Activated CD8-positive, alpha-beta T cell treated with anti-CD3 and anti-CD28 coated beads, Interleukin-2, amount 10 ng/mL, durations not matched to agents 7 days and 5 days (primary cell): ENCODE measurements at regions not wholly inside any gene's neighbourhood (a gene's known extent, or its start where the extent isn't known, plus 50 kb on each side); places are given as distances from the start of the nearest gene placed in this dataset.

ENCODE experiments used
- ATAC-seq: fragments of 150-1000 bp; cut with Tn5 transposase; one replicate; pipeline ENCODE4 v1.10.0; 2021; ENCODE audit warnings: moderate library complexity
- CTCF ChIA-PET: fragments of 350-600 bp; sonication (Branson Sonifier 250); formaldehyde crosslinking; loops from one replicate; lab custom pipeline; 2021; ENCODE audit warnings: antibody characterized with exemption; lab: Charles Lee
- POLR2A ChIA-PET: fragments of 350-600 bp; sonication (Branson Sonifier 250); formaldehyde crosslinking; loops from one replicate; lab custom pipeline; 2021; ENCODE audit warnings: antibody characterized with exemption; lab: Charles Lee
- DNase-seq: peaks from one replicate; pipeline ENCODE4 v3.0.0-alpha.2; 2020
- H3K27ac Mint-ChIP-seq: one replicate; pipeline ENCODE4 v1.8.0; 2021; ENCODE audit warnings: mild to moderate bottlenecking, mixed read lengths
- H3K27me3 Mint-ChIP-seq: one replicate; pipeline ENCODE4 v1.8.0; 2021; ENCODE audit warnings: low read depth, mixed read lengths
- H3K36me3 Mint-ChIP-seq: one replicate; pipeline ENCODE4 v1.8.0; 2021; ENCODE audit warnings: low read depth, mixed read lengths
- H3K4me1 Mint-ChIP-seq: one replicate; pipeline ENCODE4 v1.8.0; 2021; ENCODE audit warnings: low read depth, mixed read lengths
- H3K4me3 Mint-ChIP-seq: one replicate; pipeline ENCODE4 v1.8.0; 2021; ENCODE audit warnings: mild to moderate bottlenecking, mixed read lengths
- H3K9me3 Mint-ChIP-seq: one replicate; pipeline ENCODE4 v1.8.0; 2022; ENCODE audit warnings: mixed read lengths; ENCODE audit not compliant: insufficient read depth

GRCh38 chr7:36029853-36030515 lies 123.1 kb upstream of the EEPD1 start:
- ATAC-seq (no peak), DNase-seq (no peak)
- Mint-ChIP-seq H3K4me3 (no peak overlapping the region), H3K27me3 (peaks cover 31% of the 10 kb centered on the region), H3K36me3 (no peaks in the 10 kb centered on the region), H3K27ac (no peak overlapping the region), H3K4me1 (no peaks in the 10 kb centered on the region), H3K9me3 (no peaks in the 10 kb centered on the region)
- CTCF ChIA-PET: no interaction called here
- POLR2A ChIA-PET: no interaction called here

DNA sequence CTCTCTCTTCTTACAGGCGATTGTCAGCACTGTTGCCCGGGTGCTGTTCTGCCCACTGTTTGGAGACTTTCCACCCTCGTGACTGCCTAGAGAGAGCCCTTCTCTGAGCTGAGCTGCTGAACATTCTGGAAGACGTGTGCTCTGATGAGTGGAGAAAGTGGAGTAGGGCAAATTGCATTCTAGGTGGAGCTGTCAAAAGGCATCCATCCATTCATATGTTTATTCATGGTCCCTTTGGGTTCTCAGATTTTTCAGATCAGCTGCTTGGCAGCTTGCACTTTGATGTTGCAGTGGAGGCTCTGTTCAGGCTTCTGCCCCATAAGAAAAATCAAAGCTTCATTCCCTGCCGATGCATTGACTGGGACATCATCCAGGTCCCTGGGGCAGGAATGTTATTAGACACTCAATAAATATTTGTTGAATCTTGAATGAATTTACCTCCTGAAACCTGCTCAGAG lies 120.7 kb upstream of the EEPD1 start:
- H3K36me3 Mint-ChIP-seq: no peaks in the 10 kb centered on the region
- ChIA-PET CTCF (no interaction called here), POLR2A (no interaction called here)
- no peak for DNase-seq
- H3K9me3 Mint-ChIP-seq: no peaks in the 10 kb centered on the region
- peaks cover 24% of the 10 kb centered on the region for H3K27me3 Mint-ChIP-seq
- no peak overlapping the region for H3K4me3 Mint-ChIP-seq
- no peak overlapping the region for H3K27ac Mint-ChIP-seq
- ATAC-seq: no peak
- no peaks in the 10 kb centered on the region for H3K4me1 Mint-ChIP-seq

- Mint-ChIP-seq H3K27me3 (peaks cover 23% of the 10 kb centered on the region), H3K4me3 (no peak overlapping the region), H3K27ac (no peak overlapping the region), H3K9me3 (no peaks in the 10 kb centered on the region), H3K36me3 (no peaks in the 10 kb centered on the region), H3K4me1 (no peaks in the 10 kb centered on the region)
- ChIA-PET POLR2A (no interaction called here), CTCF (no interaction called here)
- ATAC-seq (no peak), DNase-seq (no peak)
These were observed 119.0 kb upstream of the EEPD1 start for GRCh38 chr7:36034020-36034419.

GRCh38 chr7:36035186-36035585 lies 117.9 kb upstream of the EEPD1 start:
- no peak for DNase-seq
- H3K36me3 Mint-ChIP-seq: no peaks in the 10 kb centered on the region
- H3K27ac Mint-ChIP-seq: no peak overlapping the region
- ChIA-PET POLR2A (no interaction called here), CTCF (interaction anchor here (1.5 kb wide), 1 partner anchor 13 kb away, joined by 4 read pairs; no protein-coding TSS in a partner anchor)
- H3K4me1 Mint-ChIP-seq: no peaks in the 10 kb centered on the region
- no peak overlapping the region for H3K4me3 Mint-ChIP-seq
- H3K27me3 Mint-ChIP-seq: peaks cover 23% of the 10 kb centered on the region
- ATAC-seq: no peak
- no peaks in the 10 kb centered on the region for H3K9me3 Mint-ChIP-seq

- Mint-ChIP-seq H3K27me3 (peaks cover 20% of the 10 kb centered on the region), H3K27ac (no peak overlapping the region), H3K4me3 (no peak overlapping the region), H3K9me3 (no peaks in the 10 kb centered on the region), H3K4me1 (no peaks in the 10 kb centered on the region), H3K36me3 (no peaks in the 10 kb centered on the region)
- POLR2A ChIA-PET: no interaction called here
- DNase-seq: no peak
- CTCF ChIA-PET: interaction anchor here (1.5 kb wide), 1 partner anchor 14 kb away, joined by 4 read pairs; no protein-coding TSS in a partner anchor
- no peak for ATAC-seq
These were observed 116.5 kb upstream of the EEPD1 start for GRCh38 chr7:36036590-36036989.

GRCh38 chr7:36037121-36037662 lies 115.9 kb upstream of the EEPD1 start:
- no peaks in the 10 kb centered on the region for H3K36me3 Mint-ChIP-seq
- H3K4me1 Mint-ChIP-seq: no peaks in the 10 kb centered on the region
- DNase-seq: no peak
- no peak overlapping the region for H3K27ac Mint-ChIP-seq
- ChIA-PET CTCF (no interaction called here), POLR2A (no interaction called here)
- no peak for ATAC-seq
- no peaks in the 10 kb centered on the region for H3K9me3 Mint-ChIP-seq
- H3K27me3 Mint-ChIP-seq: peaks cover 16% of the 10 kb centered on the region
- no peak overlapping the region for H3K4me3 Mint-ChIP-seq

DNA sequence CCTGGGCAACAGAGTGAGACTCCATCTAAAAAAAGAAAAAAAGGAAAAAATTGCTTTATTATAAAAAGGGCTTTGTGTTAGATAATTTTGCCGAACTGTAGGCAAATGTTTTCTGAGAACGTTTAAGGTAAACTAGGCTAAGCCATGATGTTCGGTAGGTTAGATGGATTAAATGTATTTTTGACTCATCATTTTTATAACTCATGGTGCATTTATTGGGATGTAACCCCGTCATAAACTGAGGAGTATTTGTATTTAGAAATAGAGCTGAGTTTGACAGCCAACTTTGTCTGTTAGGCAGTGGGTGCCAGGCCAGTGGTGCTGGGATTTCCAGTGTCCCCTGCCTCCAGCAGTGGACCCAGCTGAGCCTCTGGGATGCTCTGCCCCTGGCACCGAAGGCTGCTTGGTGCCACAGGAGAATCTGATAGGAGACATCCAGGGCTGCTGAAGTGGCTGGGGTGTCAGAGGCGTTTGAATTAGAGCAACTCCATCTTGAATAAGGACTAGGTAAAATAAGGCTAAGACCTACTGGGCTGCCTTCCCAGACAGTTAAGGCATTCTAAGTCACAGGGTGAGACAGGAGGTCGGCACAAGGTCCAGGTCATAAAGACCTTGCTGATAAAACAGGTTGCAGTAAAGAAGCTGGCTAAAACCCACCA lies 114.9 kb upstream of the EEPD1 start:
- POLR2A ChIA-PET: no interaction called here
- Mint-ChIP-seq H3K4me1 (no peaks in the 10 kb centered on the region), H3K4me3 (no peak overlapping the region), H3K36me3 (no peaks in the 10 kb centered on the region), H3K27me3 (peaks cover 7% of the 10 kb centered on the region), H3K9me3 (no peaks in the 10 kb centered on the region), H3K27ac (no peak overlapping the region)
- DNase-seq: no peak
- CTCF ChIA-PET: no interaction called here
- ATAC-seq: no peak

DNA sequence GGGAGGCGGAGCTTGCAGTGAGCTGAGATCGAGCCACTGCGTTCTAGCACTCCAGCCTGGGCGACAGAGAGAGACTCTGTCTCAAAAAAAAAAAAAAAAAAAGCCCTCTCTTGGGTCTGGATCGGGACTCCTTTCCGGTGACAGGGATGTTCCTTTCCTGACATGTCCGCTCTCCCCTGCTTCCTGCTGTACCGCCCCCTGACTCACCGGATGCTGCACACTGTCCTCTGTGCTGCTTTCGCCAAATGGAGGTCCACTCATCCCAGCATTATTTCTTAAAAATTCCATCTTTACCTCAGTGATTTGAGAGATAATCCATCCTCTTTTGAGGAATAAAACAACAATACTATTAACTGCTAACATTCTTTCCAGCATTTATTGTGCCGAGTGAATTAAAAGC lies 113.8 kb upstream of the EEPD1 start:
- no peaks in the 10 kb centered on the region for H3K4me1 Mint-ChIP-seq
- POLR2A ChIA-PET: no interaction called here
- no peak overlapping the region for H3K27ac Mint-ChIP-seq

DNA sequence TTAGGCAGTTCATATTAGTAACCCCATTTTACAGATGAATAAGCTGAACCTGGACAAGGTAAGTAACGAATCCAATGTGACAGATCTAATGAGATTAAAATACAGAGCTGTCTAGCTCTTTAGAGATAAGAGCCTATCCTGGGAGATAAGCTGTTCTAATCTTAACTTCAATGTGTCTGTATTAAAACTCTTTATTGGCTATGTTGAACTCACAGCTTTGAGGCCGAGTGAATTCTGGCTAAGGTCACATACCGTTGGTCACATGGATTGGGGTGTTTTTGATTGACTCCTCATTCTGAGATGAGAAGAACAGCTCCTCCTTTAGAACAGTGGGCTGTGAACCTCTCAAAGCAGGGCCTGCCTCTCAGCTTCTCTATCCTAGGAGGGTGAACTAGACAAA lies 113.4 kb upstream of the EEPD1 start:
- Mint-ChIP-seq H3K9me3 (no peaks in the 10 kb centered on the region), H3K4me1 (no peaks in the 10 kb centered on the region), H3K4me3 (no peak overlapping the region), H3K36me3 (no peaks in the 10 kb centered on the region), H3K27me3 (no peaks in the 10 kb centered on the region), H3K27ac (no peak overlapping the region)
- ATAC-seq (no peak), DNase-seq (no peak)
- ChIA-PET POLR2A (no interaction called here), CTCF (no interaction called here)

More for the DNA sequence above, 113.8 kb upstream of the EEPD1 start:
- Mint-ChIP-seq H3K9me3 (no peaks in the 10 kb centered on the region), H3K36me3 (no peaks in the 10 kb centered on the region), H3K27me3 (no peaks in the 10 kb centered on the region), H3K4me3 (no peak overlapping the region)
- no peak for ATAC-seq
- DNase-seq: no peak
- CTCF ChIA-PET: no interaction called here

DNA sequence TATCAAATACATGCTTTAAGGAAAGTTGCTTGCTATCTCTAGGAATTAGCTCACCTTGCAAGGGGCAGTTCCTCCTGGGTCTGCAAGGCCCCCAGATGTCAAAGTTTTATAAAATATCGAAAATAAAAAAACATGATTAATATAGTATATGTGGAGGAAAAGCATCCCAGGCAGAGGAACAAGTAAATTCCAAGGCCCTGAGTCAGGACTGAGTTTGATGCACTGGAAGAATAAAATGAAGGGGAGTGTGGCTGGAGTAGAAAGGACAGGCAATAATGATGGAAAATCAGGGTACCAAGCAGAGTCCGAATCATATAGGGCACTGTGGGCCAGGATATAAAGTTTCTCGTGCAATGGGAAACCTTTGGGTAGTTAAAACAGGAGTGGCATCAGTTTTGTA lies 112.4 kb upstream of the EEPD1 start:
- DNase-seq (no peak), ATAC-seq (no peak)
- no peaks in the 10 kb centered on the region for H3K9me3 Mint-ChIP-seq
- H3K4me1 Mint-ChIP-seq: no peaks in the 10 kb centered on the region
- no peaks in the 10 kb centered on the region for H3K27me3 Mint-ChIP-seq
- ChIA-PET POLR2A (no interaction called here), CTCF (no interaction called here)
- H3K36me3 Mint-ChIP-seq: no peaks in the 10 kb centered on the region
- H3K27ac Mint-ChIP-seq: no peak overlapping the region
- H3K4me3 Mint-ChIP-seq: no peak overlapping the region

DNA sequence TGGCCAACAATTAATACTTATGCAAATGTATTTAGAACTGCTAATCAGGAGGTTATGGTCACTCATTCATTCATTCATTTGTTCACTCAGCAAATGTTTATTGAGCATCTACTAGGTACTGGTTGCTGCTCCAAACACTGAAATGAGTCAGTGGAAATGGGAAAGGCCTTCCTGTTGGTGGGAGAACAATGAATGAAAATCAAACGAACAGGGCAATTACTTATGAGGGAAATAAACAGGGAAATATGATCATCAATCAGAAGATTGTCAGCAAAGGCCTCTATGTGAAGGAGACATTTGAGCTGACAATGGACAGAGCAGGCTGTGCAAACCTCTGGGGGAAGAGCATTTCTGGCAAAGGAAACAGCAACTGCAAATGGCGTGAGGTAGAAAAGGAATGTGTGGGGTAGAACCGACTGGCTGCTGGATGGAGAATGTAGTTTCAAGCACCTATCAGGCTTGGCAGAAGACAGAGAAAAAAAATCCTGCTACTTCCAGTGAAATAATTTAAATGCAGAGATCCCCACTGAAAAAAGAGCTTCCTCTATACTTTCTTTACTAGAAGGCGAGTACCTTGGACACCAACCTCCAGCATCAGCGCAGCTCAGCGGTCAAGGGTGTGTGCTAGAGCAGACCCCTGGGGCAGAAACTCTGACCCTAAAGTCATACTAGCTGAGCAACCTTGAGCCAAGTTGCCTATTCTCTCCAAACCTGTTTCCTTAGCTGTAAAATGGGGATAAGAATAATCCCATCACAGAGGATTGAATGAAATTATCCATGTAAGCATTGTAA lies 108.8 kb upstream of the EEPD1 start:
- no peak overlapping the region for H3K4me3 Mint-ChIP-seq
- no peaks in the 10 kb centered on the region for H3K27me3 Mint-ChIP-seq
- CTCF ChIA-PET: interaction anchor here (1.1 kb wide), 1 partner anchor 323 kb away, joined by 3 read pairs; no protein-coding TSS in a partner anchor
- H3K4me1 Mint-ChIP-seq: no peaks in the 10 kb centered on the region
- no peaks in the 10 kb centered on the region for H3K36me3 Mint-ChIP-seq
- POLR2A ChIA-PET: no interaction called here
- DNase-seq: no peak
- no peak overlapping the region for H3K27ac Mint-ChIP-seq
- no peak for ATAC-seq
- no peaks in the 10 kb centered on the region for H3K9me3 Mint-ChIP-seq

GRCh38 chr7:36045326-36045725 lies 107.7 kb upstream of the EEPD1 start:
- no peaks in the 10 kb centered on the region for H3K4me1 Mint-ChIP-seq
- H3K36me3 Mint-ChIP-seq: no peaks in the 10 kb centered on the region

More at GRCh38 chr7:36045326-36045725, 107.7 kb upstream of the EEPD1 start:
- DNase-seq (no peak), ATAC-seq (no peak)
- H3K9me3 Mint-ChIP-seq: no peaks in the 10 kb centered on the region
- H3K27me3 Mint-ChIP-seq: no peaks in the 10 kb centered on the region
- ChIA-PET CTCF (interaction anchor here (1.1 kb wide), 1 partner anchor 322 kb away, joined by 3 read pairs; no protein-coding TSS in a partner anchor), POLR2A (no interaction called here)
- H3K27ac Mint-ChIP-seq: no peak overlapping the region
- H3K4me3 Mint-ChIP-seq: no peak overlapping the region
